HG03354 (cell line): ENCODE measurements at regions not wholly inside any gene's neighbourhood (a gene's known extent, or its start where the extent isn't known, plus 50 kb on each side); places are given as distances from the start of the nearest gene placed in this dataset.
"Not testable (repeated sequence)": the region's sequence is repeated elsewhere in the genome, so short reads cannot be mapped to it uniquely, and the experiment has no call there.

Source experiments
- ATAC-seq: cut with Tn5 transposase; IDR thresholded peaks from one replicate; pipeline ENCODE4 v1.9.1; 2021; ENCODE audit warnings: mild to moderate bottlenecking; ENCODE audit not compliant: unreplicated experiment, poor library complexity, severe bottlenecking

- no peak for ATAC-seq
Observed at GRCh38 chr11:90723475-90723874, 500.6 kb upstream of the CHORDC1 start.

GRCh38 chr11:90722552-90723190, 499.8 kb upstream of the CHORDC1 start:
- no peak for ATAC-seq

GRCh38 chr11:90717522-90717921, 494.7 kb upstream of the CHORDC1 start:
- ATAC-seq: no peak

- ATAC-seq: no peak
Observed at GRCh38 chr11:90705661-90706060, 482.8 kb upstream of the CHORDC1 start.

GRCh38 chr11:90704510-90704909, 481.7 kb upstream of the CHORDC1 start:
- ATAC-seq: no peak

- no peak for ATAC-seq
Observed at GRCh38 chr11:90701716-90702115, 478.9 kb upstream of the CHORDC1 start.

- peak; percentile 54 for ATAC-seq
Observed at GRCh38 chr11:90700789-90701439, 478.1 kb upstream of the CHORDC1 start.

GRCh38 chr11:90699791-90700400, 477.0 kb upstream of the CHORDC1 start:
- ATAC-seq: no peak

- ATAC-seq: no peak
Observed at GRCh38 chr11:90698238-90698637, 475.4 kb upstream of the CHORDC1 start.

- ATAC-seq: not testable (repeated sequence)
Observed at GRCh38 chr11:90675496-90675895, 452.6 kb upstream of the CHORDC1 start.

GRCh38 chr11:90669094-90669493, 446.2 kb upstream of the CHORDC1 start:
- no peak for ATAC-seq

- ATAC-seq: peak; percentile 59
Observed at GRCh38 chr11:90668502-90668901, 445.7 kb upstream of the CHORDC1 start.

GRCh38 chr11:90661233-90661632, 438.4 kb upstream of the CHORDC1 start:
- peak; percentile 84 for ATAC-seq

- ATAC-seq: no peak
Observed at GRCh38 chr11:90656171-90656570, 433.3 kb upstream of the CHORDC1 start.

GRCh38 chr11:90650153-90650552, 427.3 kb upstream of the CHORDC1 start:
- no peak for ATAC-seq

- ATAC-seq: no peak
Observed at GRCh38 chr11:90646706-90647105, 423.9 kb upstream of the CHORDC1 start.

- no peak for ATAC-seq
Observed at GRCh38 chr11:90646266-90646665, 423.4 kb upstream of the CHORDC1 start.

GRCh38 chr11:90639461-90639993, 416.7 kb upstream of the CHORDC1 start:
- no peak for ATAC-seq

- ATAC-seq: no peak
Observed at GRCh38 chr11:90635886-90636285, 413.0 kb upstream of the CHORDC1 start.

- ATAC-seq: no peak
Observed at GRCh38 chr11:90635151-90635550, 412.3 kb upstream of the CHORDC1 start.

GRCh38 chr11:90630176-90630575, 407.3 kb upstream of the CHORDC1 start:
- no peak for ATAC-seq
